ENCODE measurements at regions not wholly inside any gene's neighbourhood (a gene's known extent, or its start where the extent isn't known, plus 50 kb on each side); places are given as distances from the start of the nearest gene placed in this dataset.

DNA sequence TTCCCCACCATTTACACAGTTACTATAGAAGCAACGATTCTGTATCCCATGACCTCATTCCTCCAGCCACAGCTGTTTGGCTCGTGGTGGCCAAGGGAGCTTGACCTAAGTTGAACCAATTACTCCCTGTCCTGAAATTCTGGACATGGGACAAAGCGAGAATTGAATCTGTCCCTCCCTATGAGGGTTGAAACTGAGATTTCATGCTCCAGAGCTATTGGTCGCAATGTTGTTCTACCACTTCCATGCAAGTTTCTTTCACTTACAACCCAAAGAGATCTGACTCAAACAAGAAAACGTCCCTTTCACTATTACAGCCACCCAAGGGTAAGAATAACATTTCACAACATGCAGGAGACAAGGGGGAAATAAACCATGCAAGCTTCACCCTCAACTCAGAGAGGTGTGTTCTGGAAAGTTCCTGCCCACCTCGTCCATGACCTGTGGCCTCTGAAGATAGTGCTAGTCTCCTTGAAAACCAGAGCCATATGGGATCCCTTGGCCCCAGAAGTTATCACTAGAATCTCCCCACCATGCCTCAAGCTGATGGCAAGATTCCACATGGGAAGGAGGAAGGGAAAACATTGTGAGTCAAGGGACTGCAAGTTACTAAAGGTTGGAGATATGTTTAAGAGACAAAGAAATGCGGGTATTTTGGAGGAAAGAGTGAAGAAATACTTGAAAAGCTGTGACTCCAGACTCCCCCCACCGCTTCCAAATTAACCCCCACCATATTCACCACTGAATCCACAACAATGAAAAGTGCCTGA is 74.5 kb upstream of the SRSF6 start:
- H3K4me2 ChIP-seq (ENCODE audit: control insufficient read depth, insufficient read depth): no peak overlapping the region
- H3K9me3 ChIP-seq (replicated peaks; ENCODE audit: control insufficient read depth, insufficient read depth, low read length): peaks cover 2% of the 10 kb centered on the region; the same call in 2 of the 3 replicates
- H3K4me3 ChIP-seq: no peak overlapping the region
- no peak overlapping the region for H3K9ac ChIP-seq (ENCODE audit: control insufficient read depth, insufficient read depth, low read length)
- no peak overlapping the region for H2AFZ ChIP-seq (ENCODE audit: control insufficient read depth, low read depth, low read length)
- DNase-seq (ENCODE audit: low read depth, low spot score) (no peak), FAIRE-seq (no peak), ATAC-seq (peak; percentile 33)
- CTCF ChIA-PET: no interaction called here
- intact Hi-C loops (cut with micrococcal nuclease; ENCODE audit: unreplicated experiment): no loop called here
- no TSS peak for BruUV-seq (replicated peaks)
- POLR2A ChIA-PET: no interaction called here
- no peak overlapping the region for H3K27ac ChIP-seq (ENCODE audit: control insufficient read depth, insufficient read depth)
- no peaks in the 10 kb centered on the region for H4K20me1 ChIP-seq (ENCODE audit: control insufficient read depth, insufficient read depth)
- no peaks in the 10 kb centered on the region for H3K79me2 ChIP-seq (ENCODE audit: control insufficient read depth, insufficient read depth, low read length)
- no peaks in the 10 kb centered on the region for H3K4me1 ChIP-seq (ENCODE audit: control insufficient read depth, insufficient read depth, low read length)
- RAD21 ChIA-PET (ENCODE audit: unreplicated experiment): no interaction called here
- in situ Hi-C loops (cut with MboI): no loop called here
- TF ChIP-seq ZNF384 (IDR thresholded peaks at IDR 0.05; ENCODE audit: borderline replicate concordance, low read depth, low read length): no peak
- TF ChIP-seq SMARCA5 (IDR thresholded peaks at IDR 0.05): no peak
- no peak for TF ChIP-seq MYB (IDR thresholded peaks at IDR 0.05; ENCODE audit: borderline replicate concordance, low read depth, low read length)
- TF ChIP-seq ZNF207 (IDR thresholded peaks at IDR 0.05; ENCODE audit: borderline replicate concordance): no peak
- TF ChIP-seq ETV6 (conservative IDR thresholded peaks at IDR 0.05 in 1 of 2, IDR thresholded peaks at IDR 0.05 in 1 of 2; ENCODE audit: borderline replicate concordance in 1 of 2, low read depth in 1 of 2): 0 out of 4 replicates have a peak, but pooled peaks of 1 of the 2 experiments have one; percentile 24
- TF ChIP-seq JUNB (IDR thresholded peaks at IDR 0.05): peak; percentile 71
- no peak for TF ChIP-seq FOXK2 (IDR thresholded peaks at IDR 0.05)
- TF ChIP-seq NFIC (IDR thresholded peaks at IDR 0.05; ENCODE audit: low read depth, low read length): 0 out of 2 replicates have a peak, but pooled peaks have one; percentile 15
- TF ChIP-seq, protein P1, sequence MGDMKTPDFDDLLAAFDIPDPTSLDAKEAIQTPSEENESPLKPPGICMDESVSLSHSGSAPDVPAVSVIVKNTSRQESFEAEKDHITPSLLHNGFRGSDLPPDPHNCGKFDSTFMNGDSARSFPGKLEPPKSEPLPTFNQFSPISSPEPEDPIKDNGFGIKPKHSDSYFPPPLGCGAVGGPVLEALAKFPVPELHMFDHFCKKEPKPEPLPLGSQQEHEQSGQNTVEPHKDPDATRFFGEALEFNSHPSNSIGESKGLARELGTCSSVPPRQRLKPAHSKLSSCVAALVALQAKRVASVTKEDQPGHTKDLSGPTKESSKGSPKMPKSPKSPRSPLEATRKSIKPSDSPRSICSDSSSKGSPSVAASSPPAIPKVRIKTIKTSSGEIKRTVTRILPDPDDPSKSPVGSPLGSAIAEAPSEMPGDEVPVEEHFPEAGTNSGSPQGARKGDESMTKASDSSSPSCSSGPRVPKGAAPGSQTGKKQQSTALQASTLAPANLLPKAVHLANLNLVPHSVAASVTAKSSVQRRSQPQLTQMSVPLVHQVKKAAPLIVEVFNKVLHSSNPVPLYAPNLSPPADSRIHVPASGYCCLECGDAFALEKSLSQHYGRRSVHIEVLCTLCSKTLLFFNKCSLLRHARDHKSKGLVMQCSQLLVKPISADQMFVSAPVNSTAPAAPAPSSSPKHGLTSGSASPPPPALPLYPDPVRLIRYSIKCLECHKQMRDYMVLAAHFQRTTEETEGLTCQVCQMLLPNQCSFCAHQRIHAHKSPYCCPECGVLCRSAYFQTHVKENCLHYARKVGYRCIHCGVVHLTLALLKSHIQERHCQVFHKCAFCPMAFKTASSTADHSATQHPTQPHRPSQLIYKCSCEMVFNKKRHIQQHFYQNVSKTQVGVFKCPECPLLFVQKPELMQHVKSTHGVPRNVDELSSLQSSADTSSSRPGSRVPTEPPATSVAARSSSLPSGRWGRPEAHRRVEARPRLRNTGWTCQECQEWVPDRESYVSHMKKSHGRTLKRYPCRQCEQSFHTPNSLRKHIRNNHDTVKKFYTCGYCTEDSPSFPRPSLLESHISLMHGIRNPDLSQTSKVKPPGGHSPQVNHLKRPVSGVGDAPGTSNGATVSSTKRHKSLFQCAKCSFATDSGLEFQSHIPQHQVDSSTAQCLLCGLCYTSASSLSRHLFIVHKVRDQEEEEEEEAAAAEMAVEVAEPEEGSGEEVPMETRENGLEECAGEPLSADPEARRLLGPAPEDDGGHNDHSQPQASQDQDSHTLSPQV (IDR thresholded peaks at IDR 0.05): no peak
- no peak for TF ChIP-seq HDGF (IDR thresholded peaks at IDR 0.05)
- no peak for TF ChIP-seq BRCA1 (IDR thresholded peaks at IDR 0.05; ENCODE audit: low read depth, low read length)
- TF ChIP-seq BACH1 (IDR thresholded peaks at IDR 0.05; ENCODE audit: borderline replicate concordance): no peak
- peak; percentile 20; the same call in 1 of the 2 replicates for TF ChIP-seq RUNX3 (IDR thresholded peaks at IDR 0.05; ENCODE audit: low read length)
- TF ChIP-seq SMC3 (IDR thresholded peaks at IDR 0.05; ENCODE audit: borderline replicate concordance, low read length): no peak
- TF ChIP-seq, protein P2, sequence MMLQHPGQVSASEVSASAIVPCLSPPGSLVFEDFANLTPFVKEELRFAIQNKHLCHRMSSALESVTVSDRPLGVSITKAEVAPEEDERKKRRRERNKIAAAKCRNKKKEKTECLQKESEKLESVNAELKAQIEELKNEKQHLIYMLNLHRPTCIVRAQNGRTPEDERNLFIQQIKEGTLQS (IDR thresholded peaks at IDR 0.05; ENCODE audit: borderline replicate concordance, extremely low read depth, low read depth, low read length): no peak
- TF ChIP-seq NRF1 (conservative IDR thresholded peaks at IDR 0.05; ENCODE audit: low read depth, low read length): no peak
- peak; percentile 46; the same call in 1 of the 2 replicates for TF ChIP-seq IRF4 (IDR thresholded peaks at IDR 0.05; ENCODE audit: low read depth, low read length)
- no peaks in the 10 kb centered on the region for H3K36me3 ChIP-seq (ENCODE audit: control insufficient read depth in 2 of 2, insufficient read depth in 2 of 2, low read length in 1 of 2)
- 1% methylated on average over 8 of the region's 8 CpGs for WGBS (ENCODE audit: insufficient coverage, insufficient replicate concordance, low lambda C conversion rate, missing lambda C conversion rate)
- SMC1A ChIA-PET (ENCODE audit: uncharacterized antibody, unreplicated experiment): no interaction called here
- H3K27me3 ChIP-seq (replicated peaks in 1 of 2; ENCODE audit: control insufficient read depth in 2 of 2, insufficient read depth in 2 of 2, low read length in 1 of 2): no peaks in the 10 kb centered on the region

All from GM12878 (cell line).